H9 (cell line): ENCODE measurements at regions not wholly inside any gene's neighbourhood (a gene's known extent, or its start where the extent isn't known, plus 50 kb on each side); places are given as distances from the start of the nearest gene placed in this dataset.

ENCODE experiments used
- DNase-seq: peaks from one replicate; pipeline ENCODE4 v3.0.0-alpha.2; 2017
- H2AFZ ChIP-seq: one replicate; pipeline ENCODE4 v1.6.1; 2013; ENCODE audit warnings: mild to moderate bottlenecking, low read length, control low read depth, moderate library complexity
- H2AK5ac ChIP-seq: 2 replicates; pipeline ENCODE4 v1.6.1; 2013; ENCODE audit warnings: low read length, control low read depth, mixed read lengths; ENCODE audit not compliant: insufficient read length
- H2BK120ac ChIP-seq: one replicate; pipeline ENCODE4 v1.6.1; 2013; ENCODE audit warnings: low read depth, mild to moderate bottlenecking, low read length, control low read depth, inconsistent platforms; ENCODE audit not compliant: poor library complexity, severe bottlenecking
- H2BK12ac ChIP-seq: 2 replicates; pipeline ENCODE4 v1.6.1; 2013; ENCODE audit warnings: low read length, control low read depth, mixed read lengths, low read depth; ENCODE audit not compliant: insufficient read length
- H2BK15ac ChIP-seq: 2 replicates; pipeline ENCODE4 v1.6.1; 2013; ENCODE audit warnings: low read depth, low read length, control low read depth
- H2BK20ac ChIP-seq: one replicate; pipeline ENCODE4 v1.6.1; 2013; ENCODE audit warnings: low read depth, mild to moderate bottlenecking, low read length, control low read depth, inconsistent platforms; ENCODE audit not compliant: poor library complexity, severe bottlenecking
- H2BK5ac ChIP-seq: 2 replicates; pipeline ENCODE4 v1.6.1; 2013; ENCODE audit warnings: low read length, control low read depth, mixed read lengths; ENCODE audit not compliant: insufficient read length
- H3K14ac ChIP-seq: 2 replicates; pipeline ENCODE4 v1.6.1; 2013; ENCODE audit warnings: low read length, control low read depth; ENCODE audit not compliant: insufficient read depth
- H3K18ac ChIP-seq: 2 replicates; pipeline ENCODE4 v1.6.1; 2013; ENCODE audit warnings: low read depth, mild to moderate bottlenecking, mixed read lengths, low read length, control low read depth; ENCODE audit not compliant: insufficient read length
- H3K23ac ChIP-seq: 2 replicates; pipeline ENCODE4 v1.6.1; 2013; ENCODE audit warnings: low read length, control low read depth, mixed read lengths, low read depth; ENCODE audit not compliant: insufficient read length
- H3K23me2 ChIP-seq: 2 replicates; pipeline ENCODE4 v1.6.1; 2013; ENCODE audit warnings: low read depth, mild to moderate bottlenecking, mixed read lengths, low read length, control low read depth; ENCODE audit not compliant: insufficient read length, poor library complexity, severe bottlenecking
- H3K27ac ChIP-seq: 2 replicates; pipeline ENCODE4 v1.5.1; 2013; ENCODE audit warnings: low read length, control low read depth, mixed read lengths, low read depth; ENCODE audit not compliant: insufficient read length
- H3K27me3 ChIP-seq: 2 replicates; pipeline ENCODE4 v1.6.1; 2013; ENCODE audit warnings: low read length, control low read depth, inconsistent platforms; ENCODE audit not compliant: insufficient read depth
- H3K4ac ChIP-seq: 2 replicates; pipeline ENCODE4 v1.6.1; 2013; ENCODE audit warnings: low read depth, mild to moderate bottlenecking, control low read depth, inconsistent platforms, low read length, moderate library complexity
- H3K4me1 ChIP-seq: 2 replicates; pipeline ENCODE4 v1.6.1; 2013; ENCODE audit warnings: low read length, control low read depth, inconsistent platforms; ENCODE audit not compliant: insufficient read depth
- H3K4me2 ChIP-seq: 2 replicates; pipeline ENCODE4 v1.6.1; 2013; ENCODE audit warnings: low read length, control low read depth, mixed read lengths; ENCODE audit not compliant: insufficient read length, insufficient read depth
- H3K56ac ChIP-seq: 2 replicates; pipeline ENCODE4 v1.6.1; 2013; ENCODE audit warnings: low read depth, mild to moderate bottlenecking, mixed read lengths, low read length, control low read depth; ENCODE audit not compliant: insufficient read length
- H3K79me1 ChIP-seq: 2 replicates; pipeline ENCODE4 v1.6.1; 2013; ENCODE audit warnings: low read depth, mild to moderate bottlenecking, moderate library complexity, low read length, control low read depth, inconsistent platforms; ENCODE audit not compliant: insufficient read depth, poor library complexity, severe bottlenecking
- H3K79me2 ChIP-seq: 2 replicates; pipeline ENCODE4 v1.6.1; 2013; ENCODE audit warnings: low read length, control low read depth, inconsistent platforms; ENCODE audit not compliant: insufficient read depth
- H3K9ac ChIP-seq: 2 replicates; pipeline ENCODE4 v1.6.1; 2013; ENCODE audit warnings: low read length, control low read depth, mixed read lengths; ENCODE audit not compliant: insufficient read length; ENCODE audit errors: extremely low read depth
- H3K9me3 ChIP-seq: one replicate; pipeline ENCODE4 v1.6.1; 2013; ENCODE audit warnings: low read depth, low read length, inconsistent platforms; ENCODE audit not compliant: control insufficient read depth
- H3T11ph ChIP-seq: one replicate; pipeline ENCODE4 v1.6.1; 2013; ENCODE audit warnings: mild to moderate bottlenecking, low read length, control low read depth, inconsistent platforms
- H4K20me1 ChIP-seq: one replicate; pipeline ENCODE4 v1.6.1; 2013; ENCODE audit not compliant: control insufficient read depth, insufficient read length, insufficient read depth
- H4K5ac ChIP-seq: 2 replicates; pipeline ENCODE4 v1.6.1; 2013; ENCODE audit warnings: low read depth, mild to moderate bottlenecking, mixed read lengths, low read length, control low read depth; ENCODE audit not compliant: insufficient read length
- H4K8ac ChIP-seq: replicated peaks from 2 replicates; pipeline ENCODE4 v1.6.1; 2013; ENCODE audit warnings: low read length, control low read depth, mixed read lengths, low read depth; ENCODE audit not compliant: insufficient read length
- H4K91ac ChIP-seq: 2 replicates; pipeline ENCODE4 v1.6.1; 2013; ENCODE audit warnings: low read depth, mild to moderate bottlenecking, moderate library complexity, mixed read lengths, low read length, control low read depth; ENCODE audit not compliant: insufficient read length
- H3K27ac Mint-ChIP-seq, 3 experiments: 2 replicates in 2 of 3; 3 replicates in 1 of 3; pipeline ENCODE4 v1.8.0; 2020 to 2021; ENCODE audit warnings: mixed read lengths in 3 of 3, mild to moderate bottlenecking in 1 of 3, moderate library complexity in 1 of 3
- H3K27me3 Mint-ChIP-seq: 2 replicates; pipeline ENCODE4 v1.8.0; 2021; ENCODE audit warnings: low read depth, mild to moderate bottlenecking, moderate library complexity, mixed read lengths
- H3K36me3 Mint-ChIP-seq, 3 experiments: 2 replicates in 2 of 3; 3 replicates in 1 of 3; pipeline ENCODE4 v1.8.0; 2020 to 2021; ENCODE audit warnings: low read depth in 3 of 3, mixed read lengths in 3 of 3; ENCODE audit not compliant: insufficient read depth in 1 of 3
- H3K4me1 Mint-ChIP-seq, 2 experiments: 2 replicates each; pipeline ENCODE4 v1.8.0; 2020; ENCODE audit warnings: mixed read lengths in 2 of 2
- H3K4me3 Mint-ChIP-seq, 2 experiments: 2 replicates in 1 of 2; 3 replicates in 1 of 2; pipeline ENCODE4 v1.8.0; 2020 to 2021; ENCODE audit warnings: mild to moderate bottlenecking in 2 of 2, mixed read lengths in 2 of 2, moderate library complexity in 1 of 2
- H3K9me3 Mint-ChIP-seq, 2 experiments: 2 replicates in 1 of 2; 3 replicates in 1 of 2; pipeline ENCODE4 v1.8.0; 2020; ENCODE audit warnings: mild to moderate bottlenecking in 2 of 2, mixed read lengths in 2 of 2, moderate library complexity in 1 of 2
- CTCF ChIP-seq: fragments of 200-600 bp; sonication (generic); conservative IDR thresholded peaks from 3 replicates; pipeline ENCODE4 v1.8.0; 2021; ENCODE audit warnings: antibody characterized with exemption, mild to moderate bottlenecking
- WGBS: extraction: QIAGEN DNeasy Blood & Tissue Kit; methylation state at CpG from one replicate; pipeline ENCODE4 v1.1.7; 2013; ENCODE audit warnings: missing lambda C conversion rate, low lambda C conversion rate, mixed read lengths; ENCODE audit not compliant: insufficient read length; ENCODE audit errors: extremely low coverage; 5-methylcytosine and 5-hydroxymethylcytosine counted together

- H4K5ac ChIP-seq, result no peak overlapping the region
- no peak for DNase-seq
- peaks cover 82 to 87% of the 10 kb centered on the region in 2 experiments for H3K9me3 Mint-ChIP-seq
- no peak overlapping the region for H2BK12ac ChIP-seq
- H3K4me1 Mint-ChIP-seq, result no peaks in the 10 kb centered on the region
- no peaks in the 10 kb centered on the region for H4K20me1 ChIP-seq
- no peak overlapping the region for H3K4me3 Mint-ChIP-seq
- H3K4me2 ChIP-seq, result no peak overlapping the region
- H4K8ac ChIP-seq, result no peak overlapping the region
- H3K4me1 ChIP-seq, result no peaks in the 10 kb centered on the region
- H3K56ac ChIP-seq, result no peak overlapping the region
- H3K14ac ChIP-seq, result no peak overlapping the region
- H3K36me3 Mint-ChIP-seq, result peaks cover 0 to 30% (median 10%) of the 10 kb centered on the region in 3 experiments; a peak in 6 of 7 replicates
- peaks cover 82% of the 10 kb centered on the region for H3K9me3 ChIP-seq
- H3K27me3 ChIP-seq, result no peaks in the 10 kb centered on the region
- H4K91ac ChIP-seq, result no peak overlapping the region
- TF ChIP-seq CTCF, result no peak
- peaks cover 4% of the 10 kb centered on the region for H3K27me3 Mint-ChIP-seq
- no peak overlapping the region for H3T11ph ChIP-seq
- H3K4ac ChIP-seq, result no peak overlapping the region
- no peak overlapping the region for H3K27ac Mint-ChIP-seq
- H2BK15ac ChIP-seq, result no peak overlapping the region
- H2BK20ac ChIP-seq, result no peak overlapping the region
- H3K23me2 ChIP-seq, result no peaks in the 10 kb centered on the region
- no peak overlapping the region for H3K27ac ChIP-seq
- no peak overlapping the region for H3K9ac ChIP-seq
- no peaks in the 10 kb centered on the region for H3K79me2 ChIP-seq
- no peak overlapping the region for H2AFZ ChIP-seq
- WGBS, result no CpG with 5 or more reads among the region's 2 CpGs
- H2BK120ac ChIP-seq, result no peak overlapping the region
- H3K18ac ChIP-seq, result no peak overlapping the region
- no peaks in the 10 kb centered on the region for H3K79me1 ChIP-seq
- no peak overlapping the region for H2BK5ac ChIP-seq
- no peak overlapping the region for H3K23ac ChIP-seq
- H2AK5ac ChIP-seq, result no peak overlapping the region
These were observed 83.0 kb downstream of the ZNF728 start for GRCh38 chr19:22919946-22920345.
